GM10266 (cell line): ENCODE measurements at regions not wholly inside any gene's neighbourhood (a gene's known extent, or its start where the extent isn't known, plus 50 kb on each side); places are given as distances from the start of the nearest gene placed in this dataset.

Source experiments
- DNase-seq: peaks from one replicate; pipeline ENCODE4 v3.0.0; 2012; ENCODE audit errors: extremely low spot score
- CTCF ChIP-seq: IDR thresholded peaks from 2 replicates; pipeline ENCODE4 v1.5.1; 2012; ENCODE audit warnings: mild to moderate bottlenecking, low read depth; ENCODE audit not compliant: control insufficient read depth, insufficient read depth; ENCODE audit errors: missing control alignments

GRCh38 chrX:39164212-39164611 is 363.0 kb downstream of the MID1IP1 start:
- no peak for TF ChIP-seq CTCF
- no peak for DNase-seq

- no peak for DNase-seq
- no peak for TF ChIP-seq CTCF
Observed at GRCh38 chrX:39165185-39165584, 363.9 kb downstream of the MID1IP1 start.

GRCh38 chrX:39165773-39166172 is 364.5 kb downstream of the MID1IP1 start:
- no peak for TF ChIP-seq CTCF
- DNase-seq, result no peak

- no peak for TF ChIP-seq CTCF
- DNase-seq, result no peak
Observed at GRCh38 chrX:39167791-39168190, 366.5 kb downstream of the MID1IP1 start.

- TF ChIP-seq CTCF, result no peak
- DNase-seq, result no peak
Observed at GRCh38 chrX:39168609-39169008, 367.4 kb downstream of the MID1IP1 start.

- no peak for TF ChIP-seq CTCF
- no peak for DNase-seq
Observed at GRCh38 chrX:39169976-39170375, 368.7 kb downstream of the MID1IP1 start.

GRCh38 chrX:39170464-39170863 is 369.2 kb downstream of the MID1IP1 start:
- no peak for TF ChIP-seq CTCF
- DNase-seq, result no peak
